Transverse colon (tissue), 3 donors: ENCODE measurements at regions not wholly inside any gene's neighbourhood (a gene's known extent, or its start where the extent isn't known, plus 50 kb on each side); places are given as distances from the start of the nearest gene placed in this dataset.

Source experiments
- CTCF ChIP-seq, 5 experiments: fragments of 200-600 bp in 3 of 5; fragments of 450-650 bp in 2 of 5; sonication (generic) in 3 of 5; IDR thresholded peaks; 1 replicate in 2 of 5; 2 replicates in 3 of 5; pipeline ENCODE4 v1.5.1; 2016 to 2017; ENCODE audit warnings: antibody characterized with exemption in 5 of 5, inconsistent platforms in 3 of 5, mild to moderate bottlenecking in 2 of 5, moderate library complexity in 1 of 5
- POLR2A ChIP-seq: fragments of 450-650 bp; IDR thresholded peaks from one replicate; pipeline ENCODE4 v1.6.1; 2016; ENCODE audit warnings: antibody characterized with exemption, mild to moderate bottlenecking, moderate library complexity

GRCh38 chr9:74357577-74357976, 139.6 kb upstream of the RORB start:
- TF ChIP-seq CTCF (IDR thresholded peaks at IDR 0.05): no peak
- no peak for TF ChIP-seq POLR2A
